A673 (cell line): ENCODE measurements at regions not wholly inside any gene's neighbourhood (a gene's known extent, or its start where the extent isn't known, plus 50 kb on each side); places are given as distances from the start of the nearest gene placed in this dataset.

Source experiments
- CTCF ChIP-seq: fragments of 300-800, 200-600 bp; sonication (generic); conservative IDR thresholded peaks from 2 replicates; pipeline ENCODE4 v1.5.1; 2017; ENCODE audit warnings: low read depth, mild to moderate bottlenecking, antibody characterized with exemption, low read length, moderate library complexity, mixed read lengths
- EZH2 ChIP-seq: fragments of 200-600 bp; sonication (generic); IDR thresholded peaks from 2 replicates; pipeline ENCODE4 v1.6.1; 2017; ENCODE audit warnings: borderline replicate concordance, low read depth, mild to moderate bottlenecking, mixed read lengths, antibody characterized with exemption, low read length; ENCODE audit not compliant: poor library complexity, severe bottlenecking

GRCh38 chr11:134843020-134843419 is 431.0 kb upstream of the B3GAT1 start:
- no peak for TF ChIP-seq CTCF
- no peak for TF ChIP-seq EZH2
